ENCODE measurements at regions not wholly inside any gene's neighbourhood (a gene's known extent, or its start where the extent isn't known, plus 50 kb on each side); places are given as distances from the start of the nearest gene placed in this dataset.

- no peak for TF ChIP-seq CTCF (conservative IDR thresholded peaks at IDR 0.05)
- DNase-seq (ENCODE audit: extremely low spot score, unreplicated experiment), result no peak
- Mint-ChIP-seq H3K27ac (no peak overlapping the region), H3K36me3 (no peaks in the 10 kb centered on the region), H3K27me3 (no peaks in the 10 kb centered on the region), H3K4me3 (no peak overlapping the region), H3K9me3 (peaks cover 10% of the 10 kb centered on the region), H3K4me1 (ENCODE audit: unreplicated experiment) (no peaks in the 10 kb centered on the region)
These were observed 584.2 kb downstream of the BCKDHB start for GRCh38 chr6:80690551-80691131.

- Mint-ChIP-seq H3K27me3 (no peaks in the 10 kb centered on the region), H3K4me1 (ENCODE audit: unreplicated experiment) (no peaks in the 10 kb centered on the region), H3K27ac (no peak overlapping the region), H3K36me3 (no peaks in the 10 kb centered on the region), H3K9me3 (peaks cover 12% of the 10 kb centered on the region), H3K4me3 (no peak overlapping the region)
- DNase-seq (ENCODE audit: extremely low spot score, unreplicated experiment), result no peak
- TF ChIP-seq CTCF (conservative IDR thresholded peaks at IDR 0.05), result no peak
These were observed 583.4 kb downstream of the BCKDHB start for GRCh38 chr6:80689716-80690395.

GRCh38 chr6:80679992-80680391, 573.5 kb downstream of the BCKDHB start:
- no peaks in the 10 kb centered on the region for H3K36me3 Mint-ChIP-seq
- no peak for TF ChIP-seq CTCF (conservative IDR thresholded peaks at IDR 0.05)
- H3K27me3 Mint-ChIP-seq, result no peaks in the 10 kb centered on the region
- no peak overlapping the region for H3K27ac Mint-ChIP-seq
- DNase-seq (ENCODE audit: extremely low spot score, unreplicated experiment), result no peak
- no peaks in the 10 kb centered on the region for H3K4me1 Mint-ChIP-seq (ENCODE audit: unreplicated experiment)
- H3K9me3 Mint-ChIP-seq, result peaks cover 4% of the 10 kb centered on the region
- no peak overlapping the region for H3K4me3 Mint-ChIP-seq

GRCh38 chr6:80676386-80676785, 569.9 kb downstream of the BCKDHB start:
- DNase-seq (ENCODE audit: extremely low spot score, unreplicated experiment), result no peak
- Mint-ChIP-seq H3K4me3 (no peak overlapping the region), H3K27me3 (no peaks in the 10 kb centered on the region), H3K27ac (no peak overlapping the region), H3K36me3 (no peaks in the 10 kb centered on the region), H3K4me1 (ENCODE audit: unreplicated experiment) (no peaks in the 10 kb centered on the region), H3K9me3 (peaks cover 4% of the 10 kb centered on the region)
- TF ChIP-seq CTCF (conservative IDR thresholded peaks at IDR 0.05), result no peak

- Mint-ChIP-seq H3K4me1 (ENCODE audit: unreplicated experiment) (no peaks in the 10 kb centered on the region), H3K4me3 (no peak overlapping the region), H3K9me3 (peaks cover 4% of the 10 kb centered on the region), H3K36me3 (no peaks in the 10 kb centered on the region), H3K27me3 (no peaks in the 10 kb centered on the region), H3K27ac (no peak overlapping the region)
- TF ChIP-seq CTCF (conservative IDR thresholded peaks at IDR 0.05), result no peak
- DNase-seq (ENCODE audit: extremely low spot score, unreplicated experiment), result no peak
These were observed 568.2 kb downstream of the BCKDHB start for GRCh38 chr6:80674669-80675068.
